GM12878 (cell line): ENCODE measurements at regions not wholly inside any gene's neighbourhood (a gene's known extent, or its start where the extent isn't known, plus 50 kb on each side); places are given as distances from the start of the nearest gene placed in this dataset.

Experiments
- ATAC-seq: fragments of 200-7000 bp; cut with Tn5 transposase; 3 replicates; pipeline ENCODE4 v1.9.1; 2020; ENCODE audit warnings: mild to moderate bottlenecking, moderate library complexity
- BruUV-seq: library from RNA; stranded (reverse); fragments of 400-500 nt; replicated peaks from 2 replicates; lab custom pipeline; 2021; lab: Mats Ljungman, UMichigan
- CTCF ChIA-PET: fragments of 300-600 bp; sonication (Branson Sonifier 250); formaldehyde crosslinking; extraction: SDS; loops from one replicate; lab custom pipeline; 2021; ENCODE audit warnings: inconsistent platforms; lab: Yijun Ruan, JAX
- POLR2A ChIA-PET: fragments of 350-600 bp; formaldehyde crosslinking; extraction: SDS; loops from one replicate; lab custom pipeline; 2021; ENCODE audit warnings: inconsistent platforms; lab: Charles Lee
- RAD21 ChIA-PET: fragments of 300-600 bp; sonication (Branson Sonifier 250); formaldehyde crosslinking; loops from one replicate; lab custom pipeline; 2023; ENCODE audit warnings: antibody characterized with exemption; ENCODE audit not compliant: unreplicated experiment; lab: Charles Lee
- SMC1A ChIA-PET: fragments of 300-600 bp; sonication (Branson Sonifier 250); formaldehyde crosslinking; loops from one replicate; lab custom pipeline; 2023; ENCODE audit not compliant: unreplicated experiment, uncharacterized antibody; lab: Charles Lee
- DNase-seq: peaks from one replicate; pipeline ENCODE4 v3.0.0-alpha.2; 2011; ENCODE audit warnings: low read depth, low spot score
- FAIRE-seq: peaks from 3 replicates; lab custom pipeline; 2011; peaks lifted over from hg19 to GRCh38; lab: Jason Lieb, UNC
- H2AFZ ChIP-seq: 2 replicates; pipeline ENCODE4 v1.6.0; 2011; ENCODE audit warnings: low read depth, low read length, control low read depth; ENCODE audit not compliant: control insufficient read depth
- H3K27ac ChIP-seq: 2 replicates; pipeline ENCODE4 v1.5.1; 2011; ENCODE audit warnings: control low read depth; ENCODE audit not compliant: control insufficient read depth, insufficient read depth
- H3K27me3 ChIP-seq, 2 experiments: replicated peaks in 1 of 2; 2 replicates each; pipeline versions ENCODE4 v1.6.0 to v1.6.1; 2011; ENCODE audit warnings: low read length in 1 of 2; ENCODE audit not compliant: control insufficient read depth in 2 of 2, insufficient read depth in 2 of 2
- H3K36me3 ChIP-seq, 2 experiments: 2 replicates each; pipeline ENCODE4 v1.5.1; 2011; ENCODE audit warnings: low read length in 1 of 2; ENCODE audit not compliant: control insufficient read depth in 2 of 2, insufficient read depth in 2 of 2
- H3K4me1 ChIP-seq: 2 replicates; pipeline ENCODE4 v1.6.1; 2011; ENCODE audit warnings: mild to moderate bottlenecking, low read length, moderate library complexity, mixed read lengths; ENCODE audit not compliant: control insufficient read depth, insufficient read depth
- H3K4me2 ChIP-seq: 2 replicates; pipeline ENCODE4 v1.6.0; 2011; ENCODE audit warnings: control low read depth; ENCODE audit not compliant: control insufficient read depth, insufficient read depth
- H3K4me3 ChIP-seq: fragments of 200-600 bp; sonication (generic); 2 replicates; pipeline ENCODE4 v1.5.1; 2016
- H3K79me2 ChIP-seq: 2 replicates; pipeline ENCODE4 v1.6.0; 2011; ENCODE audit warnings: low read length; ENCODE audit not compliant: control insufficient read depth, insufficient read depth
- H3K9ac ChIP-seq: 2 replicates; pipeline ENCODE4 v1.8.0; 2011; ENCODE audit warnings: low read length, control low read depth, mixed read lengths; ENCODE audit not compliant: control insufficient read depth, insufficient read depth
- H3K9me3 ChIP-seq: replicated peaks from 3 replicates; pipeline ENCODE4 v1.5.1; 2011; ENCODE audit warnings: mild to moderate bottlenecking, low read length; ENCODE audit not compliant: control insufficient read depth, insufficient read depth
- H4K20me1 ChIP-seq: 2 replicates; pipeline ENCODE4 v1.6.0; 2011; ENCODE audit not compliant: control insufficient read depth, insufficient read depth
- CTCF ChIP-seq, 3 experiments: IDR thresholded peaks in 2 of 3; conservative IDR thresholded peaks in 1 of 3; 2 replicates each; pipeline ENCODE4 v1.5.1; 2011; ENCODE audit warnings: low read depth in 3 of 3, low read length in 3 of 3, mild to moderate bottlenecking in 3 of 3, control low read depth in 2 of 3, moderate library complexity in 2 of 3, inconsistent platforms in 1 of 3, mixed read lengths in 1 of 3; ENCODE audit not compliant: control insufficient read depth in 2 of 3, insufficient read depth in 1 of 3; ENCODE audit errors: extremely low read depth in 1 of 3
- E2F8 ChIP-seq: fragments of 450-650 bp; IDR thresholded peaks from 2 replicates; pipeline ENCODE4 v1.6.1; 2018; ENCODE audit warnings: mild to moderate bottlenecking, low read depth, moderate library complexity; ENCODE audit not compliant: partially characterized antibody
- NFYA ChIP-seq: IDR thresholded peaks from 2 replicates; pipeline ENCODE4 v1.6.1; 2011; ENCODE audit warnings: low read depth, mild to moderate bottlenecking, low read length, improper control_type of control experiment, borderline replicate concordance
- NRF1 ChIP-seq: conservative IDR thresholded peaks from 2 replicates; pipeline ENCODE4 v1.6.1; 2011; ENCODE audit warnings: mild to moderate bottlenecking, low read depth, low read length, improper control_type of control experiment
- SREBF2 ChIP-seq: IDR thresholded peaks from 2 replicates; pipeline ENCODE4 v1.6.1; 2012; ENCODE audit warnings: mild to moderate bottlenecking, low read length
- ZBTB11 ChIP-seq: fragments of 450-650 bp; formaldehyde crosslinking; IDR thresholded peaks from 2 replicates; pipeline ENCODE4 v1.5.0; 2022; ENCODE audit warnings: mild to moderate bottlenecking, missing genetic modification characterization
- WGBS: methylation state at CpG from one replicate; pipeline ENCODE4 v1.1.6; 2016; ENCODE audit warnings: low lambda C conversion rate; ENCODE audit not compliant: insufficient replicate concordance, insufficient coverage; ENCODE audit errors: missing lambda C conversion rate; 5-methylcytosine and 5-hydroxymethylcytosine counted together
- in situ Hi-C: fragments of 300-500 bp; cut with MboI; formaldehyde crosslinking; loops from 9 replicates; pipeline ENCODE4 v1.14.3; 2018; ENCODE audit warnings: mixed read lengths
- intact Hi-C: fragments of 100-400 bp; cut with micrococcal nuclease; formaldehyde crosslinking; loops from one replicate; pipeline ENCODE4 v1.14.2; 2022; ENCODE audit not compliant: unreplicated experiment

- intact Hi-C loops (no loop called here), in situ Hi-C loops (no loop called here)
- Histone ChIP-seq H3K4me1 (no peaks in the 10 kb centered on the region), H3K27me3 (no peaks in the 10 kb centered on the region), H3K36me3 (no peaks in the 10 kb centered on the region), H3K4me3 (no peak overlapping the region), H3K79me2 (no peaks in the 10 kb centered on the region), H2AFZ (no peak overlapping the region), H3K4me2 (no peak overlapping the region), H3K9me3 (no peaks in the 10 kb centered on the region)
- POLR2A ChIA-PET = no interaction called here
- RAD21 ChIA-PET = no interaction called here
- no peak for DNase-seq
- ATAC-seq = no peak
- BruUV-seq = no TSS peak
- no peak for FAIRE-seq
- SMC1A ChIA-PET = interaction anchor here (0.6 to 1.0 kb wide), 3 partner anchors 54 to 601 kb away, joined by 3 read pairs; no protein-coding TSS in a partner anchor
- 21% methylated on average over 2 of the region's 2 CpGs for WGBS
- CTCF ChIA-PET = no interaction called here
- TF ChIP-seq NRF1 (no peak), E2F8 (no peak), CTCF (IDR thresholded peaks at IDR 0.05 in 2 of 3, conservative IDR thresholded peaks at IDR 0.05 in 1 of 3; ENCODE audit: control insufficient read depth in 2 of 3, extremely low read depth in 1 of 3, insufficient read depth in 1 of 3, low read depth in 3 of 3, low read length in 3 of 3) (no peak), SREBF2 (no peak), NFYA (no peak), ZBTB11 (CRISPR knock-in tag) (no peak)
- TF ChIP-seq, all 136 proteins: peak for 0
- Histone ChIP-seq H3K27ac (no peak overlapping the region), H4K20me1 (no peaks in the 10 kb centered on the region), H3K9ac (no peak overlapping the region)
Observed at GRCh38 chr3:141680620-141681389, 57.3 kb upstream of the RNF7 start.
